ENCODE measurements at regions not wholly inside any gene's neighbourhood (a gene's known extent, or its start where the extent isn't known, plus 50 kb on each side); places are given as distances from the start of the nearest gene placed in this dataset.

DNA sequence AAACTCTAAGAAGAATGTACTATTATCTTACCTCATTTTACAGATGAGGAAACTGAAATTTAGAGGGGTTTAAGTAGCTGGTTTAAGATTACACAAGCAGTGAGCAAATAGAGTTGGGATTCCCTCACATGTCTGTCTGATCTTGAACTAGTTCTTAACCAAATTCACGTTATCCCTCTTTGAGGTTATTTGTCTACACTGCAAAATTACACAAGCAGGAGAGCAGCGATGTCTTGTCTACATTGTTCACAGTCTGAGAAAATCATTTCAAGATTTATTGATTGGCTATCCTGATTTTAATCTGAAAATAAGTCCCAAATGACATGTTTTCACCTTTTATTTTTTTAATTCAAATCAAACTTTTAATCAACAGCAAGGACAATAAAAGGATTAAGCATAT is 56.9 kb downstream of the SOX9 start:
- Histone ChIP-seq H3K4me1 (peaks cover 10% of the 10 kb centered on the region; the same call in 1 of the 2 replicates), H3K4me3 (ENCODE audit: low read depth, low read length) (no peak overlapping the region), H3K36me3 (ENCODE audit: control insufficient read depth, insufficient read depth, low read length) (no peaks in the 10 kb centered on the region), H3K27me3 (replicated peaks; ENCODE audit: control insufficient read depth, insufficient read depth, low read length) (no peaks in the 10 kb centered on the region), H3K9me3 (no peaks in the 10 kb centered on the region)
- TF ChIP-seq, protein P1, sequence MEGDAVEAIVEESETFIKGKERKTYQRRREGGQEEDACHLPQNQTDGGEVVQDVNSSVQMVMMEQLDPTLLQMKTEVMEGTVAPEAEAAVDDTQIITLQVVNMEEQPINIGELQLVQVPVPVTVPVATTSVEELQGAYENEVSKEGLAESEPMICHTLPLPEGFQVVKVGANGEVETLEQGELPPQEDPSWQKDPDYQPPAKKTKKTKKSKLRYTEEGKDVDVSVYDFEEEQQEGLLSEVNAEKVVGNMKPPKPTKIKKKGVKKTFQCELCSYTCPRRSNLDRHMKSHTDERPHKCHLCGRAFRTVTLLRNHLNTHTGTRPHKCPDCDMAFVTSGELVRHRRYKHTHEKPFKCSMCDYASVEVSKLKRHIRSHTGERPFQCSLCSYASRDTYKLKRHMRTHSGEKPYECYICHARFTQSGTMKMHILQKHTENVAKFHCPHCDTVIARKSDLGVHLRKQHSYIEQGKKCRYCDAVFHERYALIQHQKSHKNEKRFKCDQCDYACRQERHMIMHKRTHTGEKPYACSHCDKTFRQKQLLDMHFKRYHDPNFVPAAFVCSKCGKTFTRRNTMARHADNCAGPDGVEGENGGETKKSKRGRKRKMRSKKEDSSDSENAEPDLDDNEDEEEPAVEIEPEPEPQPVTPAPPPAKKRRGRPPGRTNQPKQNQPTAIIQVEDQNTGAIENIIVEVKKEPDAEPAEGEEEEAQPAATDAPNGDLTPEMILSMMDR (IDR thresholded peaks at IDR 0.05; ENCODE audit: insufficient read depth in 1 of 2, low read depth in 1 of 2, low read length in 1 of 2, severe bottlenecking in 1 of 2, unreplicated experiment in 1 of 2) = no peak
- ChIA-PET CTCF (no interaction called here), POLR2A (no interaction called here)
- Mint-ChIP-seq H3K27me3 (ENCODE audit: insufficient read depth, unreplicated experiment) (peaks cover 2% of the 10 kb centered on the region), H3K27ac (ENCODE audit: unreplicated experiment) (no peak overlapping the region), H3K9me3 (ENCODE audit: unreplicated experiment) (peaks cover 13% of the 10 kb centered on the region), H3K36me3 (ENCODE audit: insufficient read depth, unreplicated experiment) (no peaks in the 10 kb centered on the region), H3K4me3 (ENCODE audit: unreplicated experiment) (no peak overlapping the region), H3K4me1 (ENCODE audit: low read depth, unreplicated experiment) (no peaks in the 10 kb centered on the region)
- no peak for DNase-seq
- no TSS peak for BruUV-seq (replicated peaks)
- intact Hi-C loops (cut with micrococcal nuclease; ENCODE audit: unreplicated experiment) = no loop called here

DNA sequence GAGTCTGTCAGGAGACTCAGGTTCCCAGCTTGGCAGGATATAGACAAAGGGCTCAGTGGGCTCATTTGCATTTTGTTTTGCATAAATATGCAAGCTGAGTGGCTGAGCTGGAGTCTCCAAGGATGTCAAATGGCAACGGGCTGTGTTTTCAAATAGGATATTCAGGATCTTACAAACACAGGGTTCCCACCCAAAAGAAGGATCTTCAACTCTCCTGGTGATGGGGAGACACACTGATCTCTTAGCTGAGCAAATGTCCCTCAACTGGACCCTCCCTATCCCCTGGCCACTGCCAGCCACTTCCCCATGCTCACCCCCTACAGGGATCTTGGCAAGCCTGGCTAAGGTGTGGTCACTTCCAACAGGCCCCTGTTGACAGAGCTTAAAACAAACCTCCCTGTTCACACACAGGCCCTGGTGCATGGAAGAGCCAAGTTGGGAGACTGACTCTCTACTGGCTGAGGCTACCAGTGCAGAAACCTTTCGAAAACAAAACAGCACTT is 61.6 kb downstream of the SOX9 start:
- Histone ChIP-seq H3K9me3 (no peaks in the 10 kb centered on the region), H3K27me3 (replicated peaks; ENCODE audit: control insufficient read depth, insufficient read depth, low read length) (no peaks in the 10 kb centered on the region), H3K4me1 (no peaks in the 10 kb centered on the region; the same call in 1 of the 2 replicates), H3K36me3 (ENCODE audit: control insufficient read depth, insufficient read depth, low read length) (no peaks in the 10 kb centered on the region), H3K4me3 (ENCODE audit: low read depth, low read length) (no peak overlapping the region)
- DNase-seq = no peak
- intact Hi-C loops (cut with micrococcal nuclease; ENCODE audit: unreplicated experiment) = no loop called here
- CTCF ChIA-PET = no interaction called here
- POLR2A ChIA-PET = no interaction called here
- TF ChIP-seq, protein P1 (IDR thresholded peaks at IDR 0.05; ENCODE audit: insufficient read depth in 1 of 2, low read depth in 1 of 2, low read length in 1 of 2, severe bottlenecking in 1 of 2, unreplicated experiment in 1 of 2) = no peak
- peaks cover 13% of the 10 kb centered on the region for H3K9me3 Mint-ChIP-seq (ENCODE audit: unreplicated experiment)
- H3K36me3 Mint-ChIP-seq (ENCODE audit: insufficient read depth, unreplicated experiment) = no peaks in the 10 kb centered on the region
- no TSS peak for BruUV-seq (replicated peaks)
- no peak overlapping the region for H3K4me3 Mint-ChIP-seq (ENCODE audit: unreplicated experiment)
- no peak overlapping the region for H3K27ac Mint-ChIP-seq (ENCODE audit: unreplicated experiment)
- peaks cover 2% of the 10 kb centered on the region for H3K27me3 Mint-ChIP-seq (ENCODE audit: insufficient read depth, unreplicated experiment)
- no peaks in the 10 kb centered on the region for H3K4me1 Mint-ChIP-seq (ENCODE audit: low read depth, unreplicated experiment)

DNA sequence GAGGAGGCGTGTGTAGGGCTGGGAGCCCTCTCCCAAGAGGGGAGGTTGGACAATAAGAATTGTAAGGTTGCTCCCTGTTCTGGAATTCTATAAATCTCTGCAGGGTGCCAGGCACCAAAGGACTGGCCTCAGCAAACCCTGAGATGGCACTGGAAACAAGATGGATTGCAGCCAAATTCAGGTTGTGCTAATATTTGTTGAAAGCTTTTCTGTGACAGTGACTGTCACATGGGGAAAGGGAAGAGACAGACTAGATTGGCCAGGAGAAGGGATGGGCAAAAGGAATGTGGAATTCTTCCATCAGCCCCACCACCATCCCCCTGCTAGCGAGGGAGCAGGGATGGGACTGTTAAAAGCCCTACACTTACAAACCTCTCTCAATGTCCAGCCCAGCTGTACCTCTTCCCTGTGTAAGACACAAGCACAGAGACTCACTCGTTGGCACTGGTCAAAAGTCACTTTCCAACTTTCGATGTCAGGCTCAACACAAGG is 62.4 kb downstream of the SOX9 start:
- intact Hi-C loops (cut with micrococcal nuclease; ENCODE audit: unreplicated experiment) = no loop called here
- Mint-ChIP-seq H3K36me3 (ENCODE audit: insufficient read depth, unreplicated experiment) (no peaks in the 10 kb centered on the region), H3K4me3 (ENCODE audit: unreplicated experiment) (no peak overlapping the region), H3K27ac (ENCODE audit: unreplicated experiment) (no peak overlapping the region), H3K27me3 (ENCODE audit: insufficient read depth, unreplicated experiment) (peaks cover 2% of the 10 kb centered on the region), H3K4me1 (ENCODE audit: low read depth, unreplicated experiment) (no peaks in the 10 kb centered on the region), H3K9me3 (ENCODE audit: unreplicated experiment) (peaks cover 13% of the 10 kb centered on the region)
- TF ChIP-seq, protein P1 (IDR thresholded peaks at IDR 0.05; ENCODE audit: insufficient read depth in 1 of 2, low read depth in 1 of 2, low read length in 1 of 2, severe bottlenecking in 1 of 2, unreplicated experiment in 1 of 2) = no peak
- no peaks in the 10 kb centered on the region for H3K4me1 ChIP-seq
- H3K9me3 ChIP-seq = no peaks in the 10 kb centered on the region
- ChIA-PET POLR2A (no interaction called here), CTCF (no interaction called here)
- H3K4me3 ChIP-seq (ENCODE audit: low read depth, low read length) = no peak overlapping the region
- no peak for DNase-seq
- no peaks in the 10 kb centered on the region for H3K36me3 ChIP-seq (ENCODE audit: control insufficient read depth, insufficient read depth, low read length)
- BruUV-seq (replicated peaks) = no TSS peak
- no peaks in the 10 kb centered on the region for H3K27me3 ChIP-seq (replicated peaks; ENCODE audit: control insufficient read depth, insufficient read depth, low read length)

Data from Caco-2 (cell line).